H9 (cell line): ENCODE measurements at regions not wholly inside any gene's neighbourhood (a gene's known extent, or its start where the extent isn't known, plus 50 kb on each side); places are given as distances from the start of the nearest gene placed in this dataset.

ENCODE experiments used
- DNase-seq: peaks from one replicate; pipeline ENCODE4 v3.0.0-alpha.2; 2017
- H2AFZ ChIP-seq: one replicate; pipeline ENCODE4 v1.6.1; 2013; ENCODE audit warnings: mild to moderate bottlenecking, low read length, control low read depth, moderate library complexity
- H2AK5ac ChIP-seq: 2 replicates; pipeline ENCODE4 v1.6.1; 2013; ENCODE audit warnings: low read length, control low read depth, mixed read lengths; ENCODE audit not compliant: insufficient read length
- H2BK120ac ChIP-seq: one replicate; pipeline ENCODE4 v1.6.1; 2013; ENCODE audit warnings: low read depth, mild to moderate bottlenecking, low read length, control low read depth, inconsistent platforms; ENCODE audit not compliant: poor library complexity, severe bottlenecking
- H2BK12ac ChIP-seq: 2 replicates; pipeline ENCODE4 v1.6.1; 2013; ENCODE audit warnings: low read length, control low read depth, mixed read lengths, low read depth; ENCODE audit not compliant: insufficient read length
- H2BK15ac ChIP-seq: 2 replicates; pipeline ENCODE4 v1.6.1; 2013; ENCODE audit warnings: low read depth, low read length, control low read depth
- H2BK20ac ChIP-seq: one replicate; pipeline ENCODE4 v1.6.1; 2013; ENCODE audit warnings: low read depth, mild to moderate bottlenecking, low read length, control low read depth, inconsistent platforms; ENCODE audit not compliant: poor library complexity, severe bottlenecking
- H2BK5ac ChIP-seq: 2 replicates; pipeline ENCODE4 v1.6.1; 2013; ENCODE audit warnings: low read length, control low read depth, mixed read lengths; ENCODE audit not compliant: insufficient read length
- H3K14ac ChIP-seq: 2 replicates; pipeline ENCODE4 v1.6.1; 2013; ENCODE audit warnings: low read length, control low read depth; ENCODE audit not compliant: insufficient read depth
- H3K18ac ChIP-seq: 2 replicates; pipeline ENCODE4 v1.6.1; 2013; ENCODE audit warnings: low read depth, mild to moderate bottlenecking, mixed read lengths, low read length, control low read depth; ENCODE audit not compliant: insufficient read length
- H3K23ac ChIP-seq: 2 replicates; pipeline ENCODE4 v1.6.1; 2013; ENCODE audit warnings: low read length, control low read depth, mixed read lengths, low read depth; ENCODE audit not compliant: insufficient read length
- H3K23me2 ChIP-seq: 2 replicates; pipeline ENCODE4 v1.6.1; 2013; ENCODE audit warnings: low read depth, mild to moderate bottlenecking, mixed read lengths, low read length, control low read depth; ENCODE audit not compliant: insufficient read length, poor library complexity, severe bottlenecking
- H3K27ac ChIP-seq: 2 replicates; pipeline ENCODE4 v1.5.1; 2013; ENCODE audit warnings: low read length, control low read depth, mixed read lengths, low read depth; ENCODE audit not compliant: insufficient read length
- H3K27me3 ChIP-seq: 2 replicates; pipeline ENCODE4 v1.6.1; 2013; ENCODE audit warnings: low read length, control low read depth, inconsistent platforms; ENCODE audit not compliant: insufficient read depth
- H3K4ac ChIP-seq: 2 replicates; pipeline ENCODE4 v1.6.1; 2013; ENCODE audit warnings: low read depth, mild to moderate bottlenecking, control low read depth, inconsistent platforms, low read length, moderate library complexity
- H3K4me1 ChIP-seq: 2 replicates; pipeline ENCODE4 v1.6.1; 2013; ENCODE audit warnings: low read length, control low read depth, inconsistent platforms; ENCODE audit not compliant: insufficient read depth
- H3K4me2 ChIP-seq: 2 replicates; pipeline ENCODE4 v1.6.1; 2013; ENCODE audit warnings: low read length, control low read depth, mixed read lengths; ENCODE audit not compliant: insufficient read length, insufficient read depth
- H3K56ac ChIP-seq: 2 replicates; pipeline ENCODE4 v1.6.1; 2013; ENCODE audit warnings: low read depth, mild to moderate bottlenecking, mixed read lengths, low read length, control low read depth; ENCODE audit not compliant: insufficient read length
- H3K79me1 ChIP-seq: 2 replicates; pipeline ENCODE4 v1.6.1; 2013; ENCODE audit warnings: low read depth, mild to moderate bottlenecking, moderate library complexity, low read length, control low read depth, inconsistent platforms; ENCODE audit not compliant: insufficient read depth, poor library complexity, severe bottlenecking
- H3K79me2 ChIP-seq: 2 replicates; pipeline ENCODE4 v1.6.1; 2013; ENCODE audit warnings: low read length, control low read depth, inconsistent platforms; ENCODE audit not compliant: insufficient read depth
- H3K9ac ChIP-seq: 2 replicates; pipeline ENCODE4 v1.6.1; 2013; ENCODE audit warnings: low read length, control low read depth, mixed read lengths; ENCODE audit not compliant: insufficient read length; ENCODE audit errors: extremely low read depth
- H3K9me3 ChIP-seq: one replicate; pipeline ENCODE4 v1.6.1; 2013; ENCODE audit warnings: low read depth, low read length, inconsistent platforms; ENCODE audit not compliant: control insufficient read depth
- H3T11ph ChIP-seq: one replicate; pipeline ENCODE4 v1.6.1; 2013; ENCODE audit warnings: mild to moderate bottlenecking, low read length, control low read depth, inconsistent platforms
- H4K20me1 ChIP-seq: one replicate; pipeline ENCODE4 v1.6.1; 2013; ENCODE audit not compliant: control insufficient read depth, insufficient read length, insufficient read depth
- H4K5ac ChIP-seq: 2 replicates; pipeline ENCODE4 v1.6.1; 2013; ENCODE audit warnings: low read depth, mild to moderate bottlenecking, mixed read lengths, low read length, control low read depth; ENCODE audit not compliant: insufficient read length
- H4K8ac ChIP-seq: replicated peaks from 2 replicates; pipeline ENCODE4 v1.6.1; 2013; ENCODE audit warnings: low read length, control low read depth, mixed read lengths, low read depth; ENCODE audit not compliant: insufficient read length
- H4K91ac ChIP-seq: 2 replicates; pipeline ENCODE4 v1.6.1; 2013; ENCODE audit warnings: low read depth, mild to moderate bottlenecking, moderate library complexity, mixed read lengths, low read length, control low read depth; ENCODE audit not compliant: insufficient read length
- H3K27ac Mint-ChIP-seq, 3 experiments: 2 replicates in 2 of 3; 3 replicates in 1 of 3; pipeline ENCODE4 v1.8.0; 2020 to 2021; ENCODE audit warnings: mixed read lengths in 3 of 3, mild to moderate bottlenecking in 1 of 3, moderate library complexity in 1 of 3
- H3K27me3 Mint-ChIP-seq: 2 replicates; pipeline ENCODE4 v1.8.0; 2021; ENCODE audit warnings: low read depth, mild to moderate bottlenecking, moderate library complexity, mixed read lengths
- H3K36me3 Mint-ChIP-seq, 3 experiments: 2 replicates in 2 of 3; 3 replicates in 1 of 3; pipeline ENCODE4 v1.8.0; 2020 to 2021; ENCODE audit warnings: low read depth in 3 of 3, mixed read lengths in 3 of 3; ENCODE audit not compliant: insufficient read depth in 1 of 3
- H3K4me1 Mint-ChIP-seq, 2 experiments: 2 replicates each; pipeline ENCODE4 v1.8.0; 2020; ENCODE audit warnings: mixed read lengths in 2 of 2
- H3K4me3 Mint-ChIP-seq, 2 experiments: 2 replicates in 1 of 2; 3 replicates in 1 of 2; pipeline ENCODE4 v1.8.0; 2020 to 2021; ENCODE audit warnings: mild to moderate bottlenecking in 2 of 2, mixed read lengths in 2 of 2, moderate library complexity in 1 of 2
- H3K9me3 Mint-ChIP-seq, 2 experiments: 2 replicates in 1 of 2; 3 replicates in 1 of 2; pipeline ENCODE4 v1.8.0; 2020; ENCODE audit warnings: mild to moderate bottlenecking in 2 of 2, mixed read lengths in 2 of 2, moderate library complexity in 1 of 2
- WGBS: extraction: QIAGEN DNeasy Blood & Tissue Kit; methylation state at CpG from one replicate; pipeline ENCODE4 v1.1.7; 2013; ENCODE audit warnings: missing lambda C conversion rate, low lambda C conversion rate, mixed read lengths; ENCODE audit not compliant: insufficient read length; ENCODE audit errors: extremely low coverage; 5-methylcytosine and 5-hydroxymethylcytosine counted together
- TF ChIP-seq, protein P1 (sequence below): fragments of 200-600 bp; sonication (generic); conservative IDR thresholded peaks from 3 replicates; pipeline ENCODE4 v1.8.0; 2021; ENCODE audit warnings: antibody characterized with exemption, mild to moderate bottlenecking

DNA sequence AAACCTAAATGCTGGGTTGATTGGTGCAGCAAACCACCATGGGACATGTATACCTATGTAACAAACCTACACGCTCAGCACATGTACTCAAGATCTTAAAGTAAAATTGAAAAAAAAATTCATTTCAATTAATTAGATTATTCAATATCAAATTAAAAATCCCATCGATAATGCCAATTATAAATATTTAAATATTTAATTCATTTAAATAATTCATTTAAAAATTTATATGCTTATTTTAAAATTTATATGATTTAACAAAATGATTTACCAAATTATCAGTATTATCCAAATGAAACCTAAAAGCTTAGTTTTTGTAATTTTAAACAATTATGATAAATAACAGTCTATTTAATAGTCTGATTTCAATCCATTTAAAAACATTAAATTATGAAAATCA, 560.4 kb downstream of the NUP35 start:
- TF ChIP-seq, protein P1, sequence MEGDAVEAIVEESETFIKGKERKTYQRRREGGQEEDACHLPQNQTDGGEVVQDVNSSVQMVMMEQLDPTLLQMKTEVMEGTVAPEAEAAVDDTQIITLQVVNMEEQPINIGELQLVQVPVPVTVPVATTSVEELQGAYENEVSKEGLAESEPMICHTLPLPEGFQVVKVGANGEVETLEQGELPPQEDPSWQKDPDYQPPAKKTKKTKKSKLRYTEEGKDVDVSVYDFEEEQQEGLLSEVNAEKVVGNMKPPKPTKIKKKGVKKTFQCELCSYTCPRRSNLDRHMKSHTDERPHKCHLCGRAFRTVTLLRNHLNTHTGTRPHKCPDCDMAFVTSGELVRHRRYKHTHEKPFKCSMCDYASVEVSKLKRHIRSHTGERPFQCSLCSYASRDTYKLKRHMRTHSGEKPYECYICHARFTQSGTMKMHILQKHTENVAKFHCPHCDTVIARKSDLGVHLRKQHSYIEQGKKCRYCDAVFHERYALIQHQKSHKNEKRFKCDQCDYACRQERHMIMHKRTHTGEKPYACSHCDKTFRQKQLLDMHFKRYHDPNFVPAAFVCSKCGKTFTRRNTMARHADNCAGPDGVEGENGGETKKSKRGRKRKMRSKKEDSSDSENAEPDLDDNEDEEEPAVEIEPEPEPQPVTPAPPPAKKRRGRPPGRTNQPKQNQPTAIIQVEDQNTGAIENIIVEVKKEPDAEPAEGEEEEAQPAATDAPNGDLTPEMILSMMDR, result no peak
- Histone ChIP-seq H3K27me3 (no peaks in the 10 kb centered on the region; the same call in 1 of the 2 replicates), H4K5ac (no peak overlapping the region), H3T11ph (no peak overlapping the region), H3K23ac (no peak overlapping the region), H3K4me2 (no peak overlapping the region), H3K4me1 (no peaks in the 10 kb centered on the region), H4K20me1 (no peaks in the 10 kb centered on the region), H2BK20ac (no peak overlapping the region), H3K79me1 (no peaks in the 10 kb centered on the region), H4K8ac (no peak overlapping the region), H3K14ac (no peak overlapping the region), H2BK5ac (no peak overlapping the region), H3K79me2 (no peaks in the 10 kb centered on the region), H4K91ac (no peak overlapping the region), H2BK120ac (no peak overlapping the region), H3K9me3 (no peaks in the 10 kb centered on the region), H3K23me2 (no peaks in the 10 kb centered on the region), H2BK12ac (no peak overlapping the region), H3K56ac (no peak overlapping the region), H2AFZ (no peak overlapping the region), H3K9ac (no peak overlapping the region), H3K4ac (no peak overlapping the region), H2AK5ac (no peak overlapping the region), H3K27ac (no peak overlapping the region), H3K18ac (no peak overlapping the region), H2BK15ac (no peak overlapping the region)
- Mint-ChIP-seq H3K4me3 (no peak overlapping the region), H3K4me1 (no peaks in the 10 kb centered on the region), H3K27ac (no peak overlapping the region), H3K36me3 (peaks cover 3 to 6% (median 5%) of the 10 kb centered on the region in 3 experiments; a peak in 5 of 7 replicates), H3K27me3 (peaks cover 5% of the 10 kb centered on the region), H3K9me3 (peaks cover 7 to 11% of the 10 kb centered on the region in 2 experiments; a peak in 4 of 5 replicates)
- DNase-seq, result no peak
- WGBS, result 100% methylated on average over 1 of the region's 2 CpGs
